ENCODE measurements at regions not wholly inside any gene's neighbourhood (a gene's known extent, or its start where the extent isn't known, plus 50 kb on each side); places are given as distances from the start of the nearest gene placed in this dataset.

- no peak for DNase-seq
- no peak for ATAC-seq (ENCODE audit: poor library complexity)
- intact Hi-C loops (cut with DNase I): no loop called here
Observed at GRCh38 chr11:32161293-32161692, 70.4 kb downstream of the RCN1 start.

- intact Hi-C loops (cut with DNase I): no loop called here
- no peak for DNase-seq
- ATAC-seq (ENCODE audit: poor library complexity): no peak
Observed at GRCh38 chr11:32162351-32162750, 71.5 kb downstream of the RCN1 start.

GRCh38 chr11:32162906-32163305 is 72.0 kb downstream of the RCN1 start:
- ATAC-seq (ENCODE audit: poor library complexity): no peak
- intact Hi-C loops (cut with DNase I): no loop called here
- no peak for DNase-seq

GRCh38 chr11:32163557-32163956 is 72.7 kb downstream of the RCN1 start:
- DNase-seq: no peak
- intact Hi-C loops (cut with DNase I): no loop called here
- ATAC-seq (ENCODE audit: poor library complexity): no peak

GRCh38 chr11:32164836-32165235 is 74.0 kb downstream of the RCN1 start:
- DNase-seq (no peak), ATAC-seq (ENCODE audit: poor library complexity) (no peak)
- intact Hi-C loops (cut with DNase I): no loop called here

GRCh38 chr11:32168924-32169323 is 78.0 kb downstream of the RCN1 start:
- intact Hi-C loops (cut with DNase I): no loop called here
- no peak for ATAC-seq (ENCODE audit: poor library complexity)
- DNase-seq: no peak

GRCh38 chr11:32171445-32171844 is 80.6 kb downstream of the RCN1 start:
- no peak for ATAC-seq (ENCODE audit: poor library complexity)
- intact Hi-C loops (cut with DNase I): no loop called here
- no peak for DNase-seq

- ATAC-seq (ENCODE audit: poor library complexity) (no peak), DNase-seq (no peak)
- intact Hi-C loops (cut with DNase I): no loop called here
Observed at GRCh38 chr11:32172041-32172847, 81.4 kb downstream of the RCN1 start.

GRCh38 chr11:32172848-32173834 is 82.3 kb downstream of the RCN1 start:
- DNase-seq (peak; percentile 63), ATAC-seq (ENCODE audit: poor library complexity) (peak; percentile 86)
- intact Hi-C loops (cut with DNase I): loop anchor here (1.0 kb wide), 1 partner anchor 121 kb away; no protein-coding TSS in a partner anchor

GRCh38 chr11:32173977-32174376 is 83.1 kb downstream of the RCN1 start:
- intact Hi-C loops (cut with DNase I): loop anchor here (1.0 kb wide), 1 partner anchor 122 kb away; no protein-coding TSS in a partner anchor
- ATAC-seq (ENCODE audit: poor library complexity) (no peak), DNase-seq (no peak)

GRCh38 chr11:32176223-32176934 is 85.5 kb downstream of the RCN1 start:
- DNase-seq: peak; percentile 61
- ATAC-seq (ENCODE audit: poor library complexity): peak; percentile 79

GRCh38 chr11:32178692-32179091 is 87.8 kb downstream of the RCN1 start:
- intact Hi-C loops (cut with DNase I): no loop called here
- no peak for ATAC-seq (ENCODE audit: poor library complexity)
- DNase-seq: no peak

More at GRCh38 chr11:32176223-32176934, 85.5 kb downstream of the RCN1 start:
- intact Hi-C loops (cut with DNase I): no loop called here

GRCh38 chr11:32183512-32183911 is 92.6 kb downstream of the RCN1 start:
- intact Hi-C loops (cut with DNase I): no loop called here
- ATAC-seq (ENCODE audit: poor library complexity) (no peak), DNase-seq (no peak)

- DNase-seq (no peak), ATAC-seq (ENCODE audit: poor library complexity) (peak; percentile 27)
Observed at GRCh38 chr11:32184041-32184722, 93.3 kb downstream of the RCN1 start.

GRCh38 chr11:32184723-32185376 is 94.0 kb downstream of the RCN1 start:
- ATAC-seq (ENCODE audit: poor library complexity) (no peak), DNase-seq (no peak)
- intact Hi-C loops (cut with DNase I): no loop called here

More at GRCh38 chr11:32184041-32184722, 93.3 kb downstream of the RCN1 start:
- intact Hi-C loops (cut with DNase I): no loop called here

GRCh38 chr11:32186118-32186517 is 95.2 kb downstream of the RCN1 start:
- ATAC-seq (ENCODE audit: poor library complexity) (no peak), DNase-seq (no peak)
- intact Hi-C loops (cut with DNase I): no loop called here

- DNase-seq (no peak), ATAC-seq (ENCODE audit: poor library complexity) (no peak)
- intact Hi-C loops (cut with DNase I): no loop called here
Observed at GRCh38 chr11:32187111-32187510, 96.2 kb downstream of the RCN1 start.

GRCh38 chr11:32188785-32189184 is 97.9 kb downstream of the RCN1 start:
- no peak for ATAC-seq (ENCODE audit: poor library complexity)
- DNase-seq: no peak
- intact Hi-C loops (cut with DNase I): no loop called here
